B cell (primary cell): ENCODE measurements at regions not wholly inside any gene's neighbourhood (a gene's known extent, or its start where the extent isn't known, plus 50 kb on each side); places are given as distances from the start of the nearest gene placed in this dataset.

Experiments
- ATAC-seq: fragments of 200-7000 bp; cut with Tn5 transposase; one replicate; pipeline ENCODE4 v1.10.0; 2021; ENCODE audit warnings: low read depth, mild to moderate bottlenecking, moderate number of reproducible peaks, moderate library complexity
- CTCF ChIA-PET: fragments of 350-600 bp; sonication (Branson Sonifier 250); formaldehyde crosslinking; loops from one replicate; lab custom pipeline; 2021; ENCODE audit warnings: antibody characterized with exemption, inconsistent platforms; lab: Charles Lee
- POLR2A ChIA-PET: fragments of 350-600 bp; sonication (Branson Sonifier 250); formaldehyde crosslinking; loops from one replicate; lab custom pipeline; 2021; ENCODE audit warnings: antibody characterized with exemption; lab: Charles Lee
- DNase-seq: peaks from one replicate; pipeline ENCODE4 v3.0.0; 2013
- H2AFZ ChIP-seq: 2 replicates; pipeline ENCODE4 v1.6.1; 2012; ENCODE audit warnings: mild to moderate bottlenecking, low read depth, low read length; ENCODE audit not compliant: insufficient read depth, poor library complexity, severe bottlenecking
- H3K27ac ChIP-seq, 2 donors: 1 replicate in 1 of 2; 2 replicates in 1 of 2; pipeline ENCODE4 v1.5.1; 2012 to 2013; ENCODE audit warnings: low read length in 2 of 2, mild to moderate bottlenecking in 2 of 2, moderate library complexity in 1 of 2
- H3K27me3 ChIP-seq, 4 experiments: fragments of 200-600 bp in 1 of 4; sonication (generic) in 1 of 4; replicated peaks in 1 of 4; 1 replicate in 2 of 4; 2 replicates in 2 of 4; pipeline versions ENCODE4 v1.6.1 to v1.7.0; 2013 to 2016; ENCODE audit warnings: low read length in 3 of 4, mild to moderate bottlenecking in 2 of 4, mixed read lengths in 1 of 4, moderate library complexity in 1 of 4; ENCODE audit not compliant: insufficient read depth in 4 of 4, control insufficient read depth in 3 of 4; ENCODE audit errors: control extremely low read depth in 1 of 4
- H3K36me3 ChIP-seq, 2 experiments: replicated peaks in 1 of 2; 1 replicate in 1 of 2; 2 replicates in 1 of 2; pipeline versions ENCODE4 v1.6.1 to v1.7.1; 2013; ENCODE audit warnings: low read length in 1 of 2; ENCODE audit not compliant: insufficient read depth in 2 of 2, control insufficient read depth in 1 of 2; ENCODE audit errors: control extremely low read depth in 1 of 2, extremely low read depth in 1 of 2
- H3K4me1 ChIP-seq, 2 donors: fragments of 200-600 bp in 1 of 2; sonication (generic) in 1 of 2; 1 replicate in 1 of 2; 2 replicates in 1 of 2; pipeline versions ENCODE4 v1.5.1 to v1.6.1; 2013 to 2017; ENCODE audit warnings: low read length in 2 of 2; ENCODE audit not compliant: control insufficient read depth in 2 of 2, insufficient read depth in 2 of 2
- H3K4me2 ChIP-seq: replicated peaks from 2 replicates; pipeline ENCODE3; 2012; ENCODE audit warnings: mild to moderate bottlenecking, low read depth, low read length; ENCODE audit not compliant: poor library complexity, severe bottlenecking
- H3K4me3 ChIP-seq, 5 experiments: fragments of 200-600 bp in 1 of 5; sonication (generic) in 1 of 5; 1 replicate in 3 of 5; 2 replicates in 2 of 5; pipeline versions ENCODE4 v1.5.1 to v1.7.0; 2011 to 2016; ENCODE audit warnings: low read length in 4 of 5, mild to moderate bottlenecking in 4 of 5, low read depth in 2 of 5, control low read depth in 1 of 5, moderate library complexity in 1 of 5; ENCODE audit not compliant: insufficient read depth in 1 of 5; ENCODE audit errors: control extremely low read depth in 1 of 5, extremely low read depth in 1 of 5
- H3K79me2 ChIP-seq: fragments of 200-600 bp; sonication (generic); one replicate; pipeline ENCODE4 v1.6.0; 2016; ENCODE audit warnings: low read length; ENCODE audit not compliant: control insufficient read depth, insufficient read depth
- H3K9ac ChIP-seq: fragments of 200-600 bp; sonication (generic); 2 replicates; pipeline ENCODE4 v1.6.1; 2017; ENCODE audit warnings: mild to moderate bottlenecking, low read length, moderate library complexity
- H3K9me3 ChIP-seq, 3 donors: one replicate each; pipeline versions ENCODE4 v1.6.1 to v1.7.1; 2013; ENCODE audit warnings: low read length in 2 of 3; ENCODE audit not compliant: control insufficient read depth in 2 of 3, insufficient read depth in 1 of 3; ENCODE audit errors: control extremely low read depth in 1 of 3
- H4K20me1 ChIP-seq: 2 replicates; pipeline ENCODE4 v1.6.0; 2012; ENCODE audit warnings: mild to moderate bottlenecking, low read length; ENCODE audit not compliant: insufficient read depth, control insufficient read depth, poor library complexity, severe bottlenecking
- H3K27ac Mint-ChIP-seq: one replicate; pipeline ENCODE4 v1.8.0; 2021; ENCODE audit warnings: mixed read lengths
- H3K27me3 Mint-ChIP-seq: one replicate; pipeline ENCODE4 v1.8.0; 2021; ENCODE audit warnings: mixed read lengths
- H3K4me1 Mint-ChIP-seq: one replicate; pipeline ENCODE4 v1.8.0; 2021; ENCODE audit warnings: mixed read lengths
- H3K4me3 Mint-ChIP-seq: one replicate; pipeline ENCODE4 v1.8.0; 2021; ENCODE audit warnings: mixed read lengths
- H3K9me3 Mint-ChIP-seq: one replicate; pipeline ENCODE4 v1.8.0; 2022; ENCODE audit warnings: mixed read lengths; ENCODE audit not compliant: insufficient read depth
- CTCF ChIP-seq: fragments of 200-600 bp; IDR thresholded peaks from one replicate; pipeline ENCODE4 v1.8.0; 2022; ENCODE audit warnings: antibody characterized with exemption, mild to moderate bottlenecking
- EZH2 ChIP-seq: IDR thresholded peaks from 2 replicates; pipeline ENCODE4 v1.6.1; 2012; ENCODE audit warnings: borderline replicate concordance, low read depth, mild to moderate bottlenecking, moderate library complexity, low read length; ENCODE audit not compliant: insufficient read depth, poor library complexity, severe bottlenecking
- WGBS: methylation state at CpG from one replicate; pipeline ENCODE4 v1.1.5; 2013; ENCODE audit warnings: missing lambda C conversion rate; ENCODE audit not compliant: insufficient coverage; 5-methylcytosine and 5-hydroxymethylcytosine counted together
- intact Hi-C: fragments of 100-400 bp; cut with micrococcal nuclease; formaldehyde crosslinking; loops from one replicate; pipeline ENCODE4 v1.10.0; 2022

GRCh38 chr18:22032392-22032961 is 136.9 kb upstream of the GATA6 start:
- Mint-ChIP-seq H3K27me3 (no peaks in the 10 kb centered on the region), H3K4me3 (no peak overlapping the region), H3K9me3 (no peaks in the 10 kb centered on the region), H3K27ac (no peak overlapping the region), H3K4me1 (no peaks in the 10 kb centered on the region)
- ATAC-seq, result no peak
- H3K27me3 ChIP-seq, result no peaks in the 10 kb centered on the region
- TF ChIP-seq CTCF (no peak), EZH2 (no peak)
- H3K9me3 ChIP-seq, result peaks cover 0 to 4% (median 0%) of the 10 kb centered on the region in 3 donors
- no peak overlapping the region for H3K4me3 ChIP-seq
- 83% methylated on average over 4 of the region's 4 CpGs for WGBS
- H2AFZ ChIP-seq, result no peak overlapping the region
- no peak overlapping the region for H3K9ac ChIP-seq
- H3K79me2 ChIP-seq, result no peaks in the 10 kb centered on the region
- H3K4me2 ChIP-seq, result no peak overlapping the region
- no peaks in the 10 kb centered on the region for H3K36me3 ChIP-seq
- H3K27ac ChIP-seq, result no peak overlapping the region
- POLR2A ChIA-PET, result no interaction called here
- H3K4me1 ChIP-seq, result no peaks in the 10 kb centered on the region
- no peaks in the 10 kb centered on the region for H4K20me1 ChIP-seq
- CTCF ChIA-PET, result no interaction called here
- DNase-seq, result no peak
- intact Hi-C loops, result no loop called here

GRCh38 chr18:22033085-22033484 is 136.3 kb upstream of the GATA6 start:
- Histone ChIP-seq H4K20me1 (no peaks in the 10 kb centered on the region), H3K27ac (no peak overlapping the region), H2AFZ (no peak overlapping the region), H3K36me3 (no peaks in the 10 kb centered on the region), H3K4me2 (no peak overlapping the region), H3K9me3 (peaks cover 0 to 4% (median 0%) of the 10 kb centered on the region in 3 donors), H3K9ac (no peak overlapping the region), H3K4me1 (no peaks in the 10 kb centered on the region), H3K4me3 (no peak overlapping the region), H3K79me2 (no peaks in the 10 kb centered on the region), H3K27me3 (no peaks in the 10 kb centered on the region)
- Mint-ChIP-seq H3K9me3 (no peaks in the 10 kb centered on the region), H3K4me3 (no peak overlapping the region), H3K4me1 (no peaks in the 10 kb centered on the region), H3K27me3 (no peaks in the 10 kb centered on the region), H3K27ac (no peak overlapping the region)
- ChIA-PET POLR2A (no interaction called here), CTCF (interaction anchor here (0.8 kb wide), 1 partner anchor 78 kb away, joined by 4 read pairs; no protein-coding TSS in a partner anchor)
- TF ChIP-seq EZH2 (no peak), CTCF (no peak)
- WGBS, result 72% methylated on average over 5 of the region's 8 CpGs
- ATAC-seq (no peak), DNase-seq (no peak)
- intact Hi-C loops, result no loop called here
